RCC 7860 (cell line): ENCODE measurements at regions not wholly inside any gene's neighbourhood (a gene's known extent, or its start where the extent isn't known, plus 50 kb on each side); places are given as distances from the start of the nearest gene placed in this dataset.
A peak's percentile ranks its signal among the peaks of the same experiment; 100 is the strongest.

Source experiments
- DNase-seq: peaks from one replicate; pipeline ENCODE4 v3.0.0-alpha.2; 2015; ENCODE audit warnings: low spot score
- FAIRE-seq: peaks from 2 replicates; lab custom pipeline; 2012; peaks lifted over from hg19 to GRCh38; lab: Jason Lieb, UNC

DNA sequence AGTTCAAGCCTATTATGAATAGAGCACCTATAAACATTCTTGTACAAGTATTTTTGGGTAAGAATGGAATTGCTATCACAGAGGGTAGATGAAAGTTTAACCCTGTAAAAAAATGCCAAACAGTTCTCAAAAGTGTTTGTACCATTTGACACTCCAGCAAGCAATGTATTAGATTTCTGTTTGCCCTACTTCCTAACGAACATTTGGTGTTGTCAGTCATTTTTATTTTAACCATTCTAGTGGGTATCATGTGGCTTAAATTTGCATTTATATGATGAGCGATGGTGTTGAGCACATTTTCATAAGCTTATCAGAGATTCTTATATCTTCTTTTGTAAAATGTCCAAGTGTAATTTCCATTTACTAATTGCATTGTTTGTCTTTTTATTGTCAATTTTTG is 608.2 kb upstream of the ACVR2A start:
- no peak for FAIRE-seq
- DNase-seq = no peak

DNA sequence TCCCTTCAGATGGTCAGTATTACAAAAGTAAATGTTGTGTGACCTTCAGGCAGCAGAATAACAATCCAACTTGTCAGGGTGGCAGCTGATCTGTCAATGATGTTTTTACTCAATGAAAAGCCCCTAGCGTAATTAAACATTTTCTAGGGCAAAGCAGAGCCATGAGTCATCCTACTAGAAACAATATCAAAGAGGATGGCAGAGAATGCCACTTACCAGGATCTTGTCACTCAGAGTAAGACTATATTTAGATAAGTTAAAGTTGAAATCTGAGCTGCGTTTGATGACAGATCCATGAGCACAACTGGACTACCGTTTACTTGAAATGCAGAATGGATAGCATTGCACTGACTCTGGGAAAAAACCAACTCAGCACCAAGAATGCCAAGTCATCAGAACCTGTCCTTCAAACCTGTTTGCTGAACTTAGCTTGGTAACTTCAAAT is 612.6 kb upstream of the ACVR2A start:
- DNase-seq (no peak), FAIRE-seq (no peak)

DNA sequence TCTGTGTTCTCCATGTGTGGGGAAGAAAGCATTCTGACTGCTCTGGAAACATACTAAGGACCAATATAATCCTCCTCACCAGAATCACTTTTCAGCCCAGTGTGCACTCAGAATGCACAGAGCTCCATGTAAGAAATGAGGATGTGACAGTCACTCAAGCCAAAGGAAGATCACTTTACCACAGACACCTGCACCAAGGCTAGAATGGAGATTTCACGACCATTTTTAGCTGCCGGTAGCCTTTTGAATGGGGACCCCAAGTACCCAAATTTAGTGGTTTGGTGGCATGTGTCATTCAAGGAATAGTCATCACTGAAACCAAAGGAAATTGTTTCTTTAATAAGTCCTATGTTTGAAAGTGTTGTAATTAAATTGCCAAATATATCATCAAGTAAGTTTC is 613.2 kb upstream of the ACVR2A start:
- DNase-seq (no peak), FAIRE-seq (no peak)

DNA sequence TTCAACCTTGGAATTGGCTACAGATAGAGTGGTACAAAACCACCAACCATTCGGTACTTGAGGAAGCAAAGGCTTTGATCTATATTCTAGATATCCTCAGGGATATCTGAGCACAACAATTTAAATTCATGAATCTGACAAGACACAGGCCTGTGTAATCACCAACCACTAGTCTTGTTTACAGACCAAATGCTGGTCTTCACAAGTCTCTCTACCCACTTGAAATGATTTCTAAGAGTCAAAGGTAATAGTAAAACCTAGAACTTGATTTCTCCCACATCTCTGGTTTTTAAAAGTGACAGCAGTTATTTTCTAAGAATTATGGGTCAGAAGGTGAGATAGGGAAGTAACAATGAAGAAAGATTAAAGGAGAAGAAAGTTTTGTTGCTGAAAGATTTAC is 613.7 kb upstream of the ACVR2A start:
- FAIRE-seq (no peak), DNase-seq (no peak)

DNA sequence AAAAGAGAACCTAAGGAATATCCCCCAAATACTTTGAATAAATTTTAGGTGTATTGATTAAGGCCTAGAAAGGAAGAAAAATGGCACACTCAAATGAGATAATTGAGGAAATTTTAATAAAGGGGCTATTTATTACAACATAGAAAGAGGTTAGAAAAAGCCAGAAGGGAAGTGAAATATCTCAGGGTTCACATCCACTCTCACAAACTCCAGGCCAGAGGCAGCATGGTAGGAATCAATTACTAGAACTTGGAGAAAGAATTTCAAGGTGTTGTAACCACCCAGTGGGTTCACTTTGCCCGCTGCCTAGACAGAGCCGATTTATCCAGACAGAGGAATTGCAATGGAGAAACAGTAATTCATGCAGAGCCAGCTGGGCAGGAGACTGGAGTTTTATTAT is 617.5 kb upstream of the ACVR2A start:
- DNase-seq (no peak), FAIRE-seq (no peak)

DNA sequence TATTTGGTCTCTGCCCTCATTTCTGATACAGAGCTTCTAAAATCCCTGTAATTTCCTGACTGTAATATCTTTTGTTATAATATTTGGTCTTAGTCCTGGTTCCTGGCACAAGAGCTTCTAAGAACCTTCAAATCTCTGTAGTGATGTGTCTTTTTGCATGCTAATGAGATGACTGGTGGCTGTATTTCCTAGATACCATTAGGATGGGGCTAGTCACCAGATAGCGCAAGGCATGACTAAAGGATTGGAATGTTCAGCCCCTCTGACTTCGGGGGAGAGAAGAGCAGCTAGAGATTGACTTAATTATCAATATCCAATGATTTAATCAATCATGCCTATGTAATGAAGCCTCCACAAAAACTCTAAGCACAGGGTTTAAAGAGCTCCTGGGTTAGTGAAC is 620.8 kb upstream of the ACVR2A start:
- no peak for FAIRE-seq
- no peak for DNase-seq

DNA sequence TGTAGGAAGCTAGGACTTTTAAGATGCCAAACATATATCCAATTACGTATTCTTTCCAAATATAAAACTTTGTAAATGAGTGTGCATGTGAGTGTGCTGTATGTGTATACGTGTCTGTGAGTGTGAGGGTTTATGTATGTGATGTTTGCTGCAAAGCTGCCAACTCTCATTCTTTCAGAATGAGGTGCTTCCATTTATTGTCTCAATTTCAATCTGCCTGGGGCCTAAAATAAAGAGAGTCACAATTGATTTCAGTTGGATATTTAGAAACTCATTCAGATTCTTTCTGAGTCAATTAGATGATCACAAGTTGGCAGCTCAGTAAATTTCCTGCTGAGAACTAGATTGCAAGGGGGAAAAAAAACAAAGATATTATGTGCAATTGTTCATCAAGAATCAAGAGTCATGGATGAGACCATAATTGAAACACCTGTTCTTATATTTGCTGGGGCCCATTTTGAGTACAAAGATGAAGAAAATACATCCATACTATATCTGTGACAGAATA is 621.2 kb upstream of the ACVR2A start:
- DNase-seq = no peak
- no peak for FAIRE-seq

DNA sequence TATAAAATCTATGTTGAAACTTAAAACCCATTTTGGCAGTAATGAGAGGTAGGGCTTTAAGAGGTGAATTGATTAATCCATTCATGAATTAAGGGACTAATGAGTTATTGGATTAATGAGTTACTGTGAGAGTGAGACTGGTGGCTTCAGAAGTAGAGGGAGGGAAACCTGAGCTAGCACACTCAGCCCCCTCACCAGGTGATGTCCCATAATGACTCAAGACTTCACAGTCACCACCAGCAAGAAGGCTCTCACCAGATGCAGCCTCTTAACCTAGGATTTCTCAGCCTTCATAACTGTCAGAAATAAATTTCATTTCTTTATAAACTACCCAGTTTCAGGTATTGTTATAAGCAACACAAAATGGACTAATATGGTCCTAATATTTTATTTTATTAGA is 621.7 kb upstream of the ACVR2A start:
- FAIRE-seq (no peak), DNase-seq (no peak)

DNA sequence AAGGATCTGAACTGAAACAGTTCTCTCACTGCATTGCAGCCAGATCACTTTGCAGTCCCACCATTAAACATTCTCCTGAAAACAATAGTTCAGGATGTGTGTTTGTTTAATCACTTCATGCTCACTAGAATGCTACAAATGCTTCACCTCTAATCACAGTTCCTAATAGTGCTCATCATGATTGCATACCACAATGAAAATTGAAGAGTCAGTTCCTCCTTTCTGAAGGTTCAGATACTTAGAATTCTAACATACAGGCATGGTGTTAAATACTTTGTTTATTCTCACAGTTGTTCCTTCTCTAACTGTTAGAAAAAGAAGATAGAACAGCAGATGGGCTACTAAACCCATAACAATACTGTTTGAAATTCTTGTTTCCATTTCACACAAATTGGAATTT is 622.3 kb upstream of the ACVR2A start:
- DNase-seq (no peak), FAIRE-seq (no peak)

DNA sequence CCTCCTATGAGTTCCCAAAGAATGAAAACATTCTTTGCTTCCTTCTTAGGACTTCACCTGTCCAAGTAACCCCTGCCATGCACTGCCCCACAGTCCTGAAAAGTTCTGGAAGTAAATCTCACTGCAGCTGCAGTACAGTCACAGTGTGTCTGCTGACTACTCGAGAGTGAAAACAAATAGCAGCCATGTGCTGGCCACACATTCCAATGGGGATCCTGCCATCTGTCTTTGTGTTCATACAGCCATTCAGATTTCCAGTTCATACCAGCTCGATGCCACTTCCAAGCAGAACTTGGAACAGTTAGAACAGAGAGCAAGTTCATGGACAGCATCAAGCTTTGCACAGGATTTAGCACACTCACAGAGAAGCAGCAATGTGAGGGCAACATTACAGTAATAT is 629.9 kb upstream of the ACVR2A start:
- no peak for DNase-seq
- no peak for FAIRE-seq

DNA sequence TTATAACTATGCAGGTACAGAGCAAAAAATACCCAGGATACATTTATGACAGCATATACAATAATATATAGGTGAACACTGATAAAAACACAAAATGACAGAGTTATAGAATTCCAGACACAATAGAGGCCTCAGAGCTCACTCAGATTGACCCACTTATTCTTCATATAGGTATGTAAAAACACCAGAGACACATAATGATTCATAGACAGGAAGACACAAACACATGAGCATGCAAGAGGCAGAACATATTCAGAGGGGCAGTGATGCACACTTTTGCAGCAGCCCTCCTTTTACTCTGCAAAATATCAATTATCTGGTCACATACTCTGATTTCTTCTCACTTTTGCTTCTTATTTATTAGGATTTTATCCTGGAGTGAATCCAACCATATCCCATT is 633.3 kb upstream of the ACVR2A start:
- DNase-seq = no peak
- FAIRE-seq = no peak

DNA sequence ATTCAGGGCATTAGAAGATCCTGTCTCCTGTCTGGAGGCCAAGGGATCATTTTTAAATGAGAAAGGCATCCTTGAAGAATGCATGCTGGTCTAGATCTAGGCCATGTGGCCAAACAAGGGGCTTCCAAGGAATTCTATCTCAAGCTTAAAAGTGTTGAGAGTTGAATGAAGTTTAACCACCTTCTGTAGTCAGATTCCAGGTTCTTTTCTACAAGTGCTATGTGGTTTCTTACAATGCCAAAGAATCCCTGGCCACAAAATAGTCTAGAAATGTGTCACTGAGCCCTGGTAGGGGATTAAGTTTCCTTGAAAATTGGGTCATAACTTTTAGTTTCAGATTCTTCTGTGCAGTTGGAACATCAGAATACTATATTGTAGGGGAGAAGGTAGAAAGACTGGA is 640.7 kb upstream of the ACVR2A start:
- FAIRE-seq (peak; percentile 94), DNase-seq (peak; percentile 71)

DNA sequence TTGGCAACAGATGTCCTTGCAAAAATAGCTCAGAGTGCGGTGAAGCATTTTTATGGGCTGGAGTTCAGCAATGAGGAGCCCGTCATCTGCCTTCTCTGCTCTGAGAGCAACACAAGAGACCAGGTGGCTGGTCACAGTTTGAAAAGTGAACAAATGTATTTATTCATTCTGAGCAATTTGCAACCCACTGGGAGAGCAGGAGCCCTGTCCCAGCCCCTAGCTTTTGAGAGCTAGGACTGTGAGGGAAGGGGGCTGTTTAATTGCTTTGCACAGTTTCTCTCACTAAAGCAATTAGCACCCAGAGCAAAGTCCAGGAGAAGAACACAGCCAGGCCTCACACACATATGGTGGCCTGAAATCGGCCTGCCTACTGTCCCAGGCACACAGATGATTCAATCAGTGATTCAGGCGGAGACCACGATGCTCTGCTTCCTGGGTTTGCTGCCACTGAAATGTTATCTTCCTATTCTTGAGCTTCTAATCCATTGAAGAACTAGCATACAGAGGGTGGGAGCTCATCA is 646.1 kb upstream of the ACVR2A start:
- FAIRE-seq = no peak
- no peak for DNase-seq

DNA sequence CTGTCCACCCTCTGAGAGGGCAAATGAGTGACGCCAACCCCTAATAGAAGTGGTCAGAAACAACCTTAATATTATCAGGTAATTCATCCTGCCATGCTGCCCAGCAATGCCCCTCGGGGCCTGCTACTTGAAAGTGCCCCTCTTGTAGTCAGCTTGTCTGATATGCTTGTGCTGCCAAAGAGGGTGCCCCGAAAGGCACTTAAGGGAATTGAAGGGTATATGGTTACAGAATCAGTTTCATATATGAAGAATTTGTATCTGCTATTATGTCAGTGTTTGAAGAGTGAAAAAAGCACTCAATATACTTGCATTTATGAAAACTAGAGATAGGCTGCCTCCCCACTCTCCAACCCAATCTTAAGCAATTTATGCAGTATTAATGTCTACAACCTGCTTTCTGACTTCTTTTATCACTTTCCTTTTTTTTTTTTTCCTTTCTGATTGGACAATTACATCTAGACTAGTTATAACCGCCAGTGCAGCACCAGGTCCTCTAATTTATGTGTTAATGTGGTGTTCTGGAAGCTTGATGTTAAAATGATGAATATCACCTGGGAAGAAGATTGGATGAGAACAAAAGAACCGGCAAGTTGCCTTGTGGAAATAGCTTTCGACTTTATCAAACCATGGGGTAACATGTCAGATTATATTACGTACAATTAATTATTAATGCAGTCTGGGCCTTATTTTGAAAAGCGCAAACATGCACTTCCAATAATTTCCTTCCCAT is 646.9 kb upstream of the ACVR2A start:
- FAIRE-seq (no peak), DNase-seq (no peak)

DNA sequence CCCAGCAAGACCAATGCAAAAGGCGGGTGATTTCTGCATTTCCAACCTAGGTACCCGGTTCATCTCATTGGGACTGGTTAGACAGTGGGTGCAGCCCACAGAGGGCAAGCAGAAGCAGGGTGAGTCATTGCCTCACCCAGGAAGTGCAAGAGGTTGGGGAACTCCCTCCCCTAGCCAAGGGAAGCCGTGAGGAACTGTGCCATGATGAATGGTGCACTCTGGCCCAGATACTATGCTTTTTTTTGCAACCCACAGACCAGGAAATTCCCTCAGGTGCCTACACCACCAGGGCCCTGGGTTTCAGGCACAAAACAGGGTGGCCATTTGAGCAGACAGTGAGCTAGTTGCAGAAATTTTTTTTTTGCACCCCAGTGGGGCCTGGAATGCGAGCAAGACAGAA is 662.6 kb upstream of the ACVR2A start:
- no peak for FAIRE-seq

DNA sequence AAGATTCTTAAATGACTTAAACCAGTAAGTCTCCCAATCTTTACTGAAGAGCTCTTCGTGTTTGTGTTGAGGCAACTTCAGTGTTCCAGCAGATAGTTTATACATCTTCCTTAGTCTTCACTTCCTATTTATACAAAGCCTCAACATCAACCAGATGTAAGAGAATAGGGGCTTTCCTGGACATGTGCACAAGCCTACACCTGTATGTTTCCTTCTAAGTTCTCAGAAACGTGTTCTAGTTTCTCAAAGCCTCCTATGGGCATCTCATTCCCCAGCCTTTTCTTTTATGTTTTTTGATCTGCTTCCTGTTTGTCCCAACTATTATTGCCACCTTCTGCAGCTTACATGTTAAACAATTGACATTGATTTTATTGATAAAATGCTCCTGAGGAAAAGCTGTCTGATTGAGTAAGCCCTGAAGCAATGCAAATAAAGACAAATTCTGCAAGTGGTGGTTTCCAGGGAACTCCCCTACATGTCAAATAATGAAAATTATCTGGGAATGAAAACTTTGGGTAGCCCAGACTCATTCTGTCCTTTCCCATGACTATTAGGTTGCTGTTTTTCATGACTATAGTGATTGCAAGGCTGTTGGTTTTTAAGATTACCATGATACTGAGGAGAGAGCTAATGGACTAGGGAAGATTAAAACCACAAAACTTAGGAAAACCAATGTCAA is 663.3 kb upstream of the ACVR2A start:
- no peak for FAIRE-seq
- no peak for DNase-seq

More for the DNA sequence above, 662.6 kb upstream of the ACVR2A start:
- peak; percentile 19 for DNase-seq

DNA sequence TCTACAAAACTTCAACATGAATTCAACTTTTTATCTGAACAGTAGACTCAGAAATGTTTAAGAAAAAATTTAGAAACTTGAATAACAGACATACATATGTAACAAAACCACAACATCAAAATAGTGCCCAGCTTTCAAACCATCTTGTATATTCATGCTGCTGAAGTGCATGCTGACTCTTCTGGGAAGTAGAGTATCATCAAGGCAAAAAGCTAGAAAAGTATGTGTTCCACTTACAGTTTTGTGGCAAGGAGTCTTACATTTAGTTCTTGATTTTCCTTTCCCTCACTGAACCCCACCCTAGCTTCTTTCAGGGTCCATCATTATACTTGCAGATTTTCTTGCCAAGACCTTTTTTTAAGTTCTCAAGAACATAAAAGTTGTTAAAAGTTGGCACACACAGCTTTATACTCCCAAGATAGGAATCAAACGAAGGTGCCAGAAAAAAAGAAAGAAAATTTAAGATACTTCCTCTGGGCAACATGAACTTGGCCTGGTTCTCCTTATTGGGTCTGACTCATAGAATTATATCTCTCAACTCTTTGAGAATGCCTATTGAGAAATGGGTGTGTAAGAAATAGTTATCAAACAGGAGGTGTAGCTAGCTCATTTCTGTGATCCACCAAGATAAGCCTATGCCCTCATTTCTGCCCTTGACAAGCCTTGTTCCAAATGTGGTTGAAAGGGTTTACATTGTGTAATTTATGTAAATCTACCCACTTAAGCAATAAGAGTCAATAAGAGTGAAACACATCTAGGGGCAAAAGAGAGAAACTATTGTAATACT is 667.6 kb upstream of the ACVR2A start:
- DNase-seq = no peak
- FAIRE-seq = no peak

DNA sequence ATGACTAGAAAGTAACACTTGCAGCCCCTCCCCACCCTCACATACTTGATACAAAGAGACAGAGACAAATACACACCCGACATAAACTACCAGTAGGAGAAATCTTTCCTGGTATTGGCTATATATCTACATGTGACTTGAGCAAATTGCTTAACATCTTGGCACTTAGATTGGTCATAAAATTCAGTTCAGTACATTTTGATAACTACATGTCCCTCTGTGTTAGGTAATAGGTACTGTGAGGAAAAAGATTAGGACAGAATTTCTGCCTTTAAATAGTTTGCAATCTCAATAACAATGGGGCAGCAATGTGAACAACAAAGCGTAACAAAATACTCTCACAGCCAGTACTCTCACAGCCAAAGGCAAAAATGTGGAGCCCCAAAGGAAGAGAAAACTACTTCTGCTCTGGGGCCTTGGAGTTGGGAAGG is 670.0 kb upstream of the ACVR2A start:
- no peak for DNase-seq
- no peak for FAIRE-seq

DNA sequence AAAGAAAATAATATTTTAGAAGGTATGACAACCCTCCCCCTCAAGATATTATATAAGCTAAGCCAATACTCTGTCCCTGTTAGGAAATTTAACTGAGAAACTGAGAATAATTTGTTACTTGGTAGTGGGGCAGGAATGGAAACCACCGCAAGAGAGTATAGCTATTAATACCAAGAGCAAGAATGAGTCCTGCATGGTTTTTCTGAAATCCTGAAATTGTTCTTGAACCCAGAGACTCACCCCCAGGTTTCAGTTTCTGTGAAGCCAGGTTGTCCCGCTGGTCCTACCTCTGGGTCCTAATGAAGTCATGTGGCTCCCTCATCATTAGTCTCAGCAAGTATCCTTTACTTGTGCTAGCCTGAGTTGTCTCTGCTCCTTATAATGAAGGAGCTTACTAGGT is 671.0 kb upstream of the ACVR2A start:
- FAIRE-seq = no peak
- DNase-seq = no peak

DNA sequence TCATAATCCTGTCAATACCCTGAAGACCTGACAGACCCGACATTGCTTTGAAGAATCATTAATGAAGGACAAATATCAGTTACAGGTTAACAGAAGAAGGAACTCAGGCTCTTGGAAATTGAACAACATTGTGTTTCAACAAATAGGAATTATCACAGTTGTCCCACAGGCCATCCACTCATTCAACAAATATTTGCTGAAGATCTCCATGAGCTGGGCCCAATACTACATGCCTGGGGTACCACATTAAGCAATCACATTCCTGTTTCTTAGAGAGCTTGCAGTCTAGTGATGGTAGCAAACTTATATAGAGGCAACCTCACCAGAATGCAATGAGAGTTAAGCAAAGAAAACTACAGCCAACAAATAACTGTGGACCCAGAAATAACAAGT is 671.6 kb upstream of the ACVR2A start:
- DNase-seq = no peak
- no peak for FAIRE-seq

DNA sequence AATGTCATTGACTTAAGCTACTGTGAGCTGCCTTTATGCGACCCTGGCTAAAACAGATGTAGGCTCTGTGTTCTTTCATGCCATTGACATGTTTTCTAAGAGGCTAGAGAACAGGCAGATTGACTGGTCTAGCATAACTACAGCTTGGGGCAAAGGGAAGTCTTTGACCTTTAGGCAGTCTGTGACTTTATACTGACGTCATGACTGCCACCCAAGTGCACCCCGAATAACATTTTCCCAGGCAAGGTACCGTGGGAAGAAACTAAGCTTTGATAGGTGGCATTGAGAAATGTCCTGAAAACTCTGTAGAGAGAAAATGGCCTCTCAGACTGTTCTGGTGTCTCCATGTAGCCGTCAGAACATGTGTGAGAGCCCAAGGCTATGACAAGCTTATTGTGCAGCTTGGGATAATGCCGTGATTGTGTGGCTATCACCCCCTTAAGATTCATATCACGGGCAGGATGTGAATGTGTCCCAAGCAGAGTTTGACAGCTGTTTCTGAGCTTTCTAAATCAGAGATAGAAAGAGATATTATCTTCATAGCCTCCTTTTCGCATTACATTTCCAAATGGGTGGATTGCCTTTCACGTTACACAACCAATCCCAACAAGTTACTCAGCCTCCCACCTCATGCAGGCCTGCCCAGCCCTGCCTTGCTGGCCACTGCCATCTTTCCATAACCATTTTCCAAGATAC is 672.2 kb upstream of the ACVR2A start:
- DNase-seq (no peak), FAIRE-seq (no peak)
